Breast epithelium (tissue), 3 donors: ENCODE measurements at regions not wholly inside any gene's neighbourhood (a gene's known extent, or its start where the extent isn't known, plus 50 kb on each side); places are given as distances from the start of the nearest gene placed in this dataset.

Experiments
- POLR2A ChIP-seq: fragments of 450-650 bp; IDR thresholded peaks from one replicate; pipeline ENCODE4 v1.6.1; 2016; ENCODE audit warnings: antibody characterized with exemption, mild to moderate bottlenecking, moderate library complexity
- TF ChIP-seq, protein P1 (sequence below), 3 donors: fragments of 450-650 bp; IDR thresholded peaks; one replicate each; pipeline ENCODE4 v1.5.1; 2016 to 2017; ENCODE audit warnings: antibody characterized with exemption in 3 of 3, mild to moderate bottlenecking in 3 of 3, moderate library complexity in 3 of 3

DNA sequence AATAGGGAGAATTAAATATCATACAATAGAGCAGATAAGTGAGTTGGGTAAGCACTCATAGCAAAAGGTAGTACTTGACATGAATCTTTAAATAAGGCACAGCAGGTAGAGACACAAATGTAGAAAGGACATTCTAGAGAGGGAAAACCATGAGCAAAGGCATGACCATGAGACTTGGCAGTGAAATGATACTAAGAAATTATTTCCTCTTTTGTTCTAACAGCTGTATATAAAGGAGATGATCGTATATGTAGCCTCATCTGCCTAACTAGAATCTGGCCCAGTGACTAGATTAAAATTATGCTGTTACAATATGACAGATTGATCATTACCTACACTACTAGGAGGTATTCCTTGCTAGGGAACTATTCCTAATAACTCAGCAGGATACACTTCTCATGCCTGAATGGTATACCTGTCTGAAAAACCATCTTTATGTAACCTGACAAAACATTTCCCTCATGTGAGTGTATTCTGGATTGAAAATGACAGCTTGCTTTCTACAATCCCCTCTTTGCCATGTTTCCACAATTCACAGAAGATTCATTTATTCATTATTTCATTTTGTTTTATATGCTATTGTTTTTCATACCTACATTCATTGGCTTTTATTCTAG, 725.7 kb downstream of the C12orf50 start:
- TF ChIP-seq, protein P1, sequence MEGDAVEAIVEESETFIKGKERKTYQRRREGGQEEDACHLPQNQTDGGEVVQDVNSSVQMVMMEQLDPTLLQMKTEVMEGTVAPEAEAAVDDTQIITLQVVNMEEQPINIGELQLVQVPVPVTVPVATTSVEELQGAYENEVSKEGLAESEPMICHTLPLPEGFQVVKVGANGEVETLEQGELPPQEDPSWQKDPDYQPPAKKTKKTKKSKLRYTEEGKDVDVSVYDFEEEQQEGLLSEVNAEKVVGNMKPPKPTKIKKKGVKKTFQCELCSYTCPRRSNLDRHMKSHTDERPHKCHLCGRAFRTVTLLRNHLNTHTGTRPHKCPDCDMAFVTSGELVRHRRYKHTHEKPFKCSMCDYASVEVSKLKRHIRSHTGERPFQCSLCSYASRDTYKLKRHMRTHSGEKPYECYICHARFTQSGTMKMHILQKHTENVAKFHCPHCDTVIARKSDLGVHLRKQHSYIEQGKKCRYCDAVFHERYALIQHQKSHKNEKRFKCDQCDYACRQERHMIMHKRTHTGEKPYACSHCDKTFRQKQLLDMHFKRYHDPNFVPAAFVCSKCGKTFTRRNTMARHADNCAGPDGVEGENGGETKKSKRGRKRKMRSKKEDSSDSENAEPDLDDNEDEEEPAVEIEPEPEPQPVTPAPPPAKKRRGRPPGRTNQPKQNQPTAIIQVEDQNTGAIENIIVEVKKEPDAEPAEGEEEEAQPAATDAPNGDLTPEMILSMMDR (IDR thresholded peaks at IDR 0.05): no peak
- TF ChIP-seq POLR2A: no peak
